Smooth muscle cell (in vitro differentiated cells): ENCODE measurements at regions not wholly inside any gene's neighbourhood (a gene's known extent, or its start where the extent isn't known, plus 50 kb on each side); places are given as distances from the start of the nearest gene placed in this dataset.

Source experiments
- DNase-seq: peaks from one replicate; lab custom pipeline; 2025; ENCODE audit not compliant: unreplicated experiment; lab: John Stamatoyannopoulos, UW
- H2AFZ ChIP-seq: fragments of 200-600 bp; sonication (generic); 2 replicates; pipeline ENCODE4 v1.6.0; 2016; ENCODE audit warnings: antibody characterized with exemption, low read depth, mild to moderate bottlenecking
- H3F3A ChIP-seq: fragments of 200-600 bp; sonication (generic); 2 replicates; pipeline ENCODE4 v1.6.0; 2017; ENCODE audit warnings: antibody characterized with exemption, low read depth
- H3K27ac ChIP-seq: fragments of 200-600 bp; sonication (generic); 2 replicates; pipeline ENCODE4 v1.5.1; 2016; ENCODE audit warnings: low read depth, mild to moderate bottlenecking
- H3K27me3 ChIP-seq: fragments of 200-600 bp; sonication (generic); 2 replicates; pipeline ENCODE4 v1.6.1; 2016; ENCODE audit warnings: low read depth, mild to moderate bottlenecking
- H3K36me3 ChIP-seq: fragments of 200-600 bp; sonication (generic); 2 replicates; pipeline ENCODE4 v1.5.1; 2016; ENCODE audit warnings: low read depth
- H3K4me1 ChIP-seq: fragments of 200-600 bp; sonication (generic); 2 replicates; pipeline ENCODE4 v1.5.1; 2016; ENCODE audit warnings: low read depth
- H3K4me2 ChIP-seq: fragments of 200-600 bp; sonication (generic); 2 replicates; pipeline ENCODE4 v1.6.0; 2016; ENCODE audit warnings: mild to moderate bottlenecking
- H3K4me3 ChIP-seq: fragments of 200-600 bp; sonication (generic); 2 replicates; pipeline ENCODE4 v1.5.1; 2016; ENCODE audit warnings: mild to moderate bottlenecking
- H3K79me2 ChIP-seq: fragments of 200-600 bp; sonication (generic); 2 replicates; pipeline ENCODE4 v1.6.0; 2016; ENCODE audit warnings: low read depth, mild to moderate bottlenecking
- H3K9ac ChIP-seq: fragments of 200-600 bp; sonication (generic); 2 replicates; pipeline ENCODE4 v1.6.0; 2016; ENCODE audit warnings: low read depth
- H3K9me3 ChIP-seq: fragments of 200-600 bp; sonication (generic); replicated peaks from 2 replicates; pipeline ENCODE4 v1.5.1; 2016; ENCODE audit warnings: low read depth
- H4K20me1 ChIP-seq: fragments of 200-600 bp; sonication (generic); 2 replicates; pipeline ENCODE4 v1.6.0; 2016; ENCODE audit warnings: low read depth
- CTCF ChIP-seq: fragments of 200-600 bp; sonication (generic); IDR thresholded peaks from 2 replicates; pipeline ENCODE4 v1.5.1; 2017; ENCODE audit warnings: borderline replicate concordance, mild to moderate bottlenecking, antibody characterized with exemption; ENCODE audit not compliant: insufficient read depth, poor library complexity, severe bottlenecking
- WGBS: methylation state at CpG from one replicate; pipeline ENCODE4 v1.1.7; 2016; ENCODE audit warnings: low lambda C conversion rate; 5-methylcytosine and 5-hydroxymethylcytosine counted together

GRCh38 chr18:60279391-60279790 is 93.2 kb downstream of the MC4R start:
- Histone ChIP-seq H3K36me3 (no peaks in the 10 kb centered on the region), H3K4me3 (no peak overlapping the region), H3K4me2 (no peak overlapping the region), H3K4me1 (no peaks in the 10 kb centered on the region), H3K27me3 (no peaks in the 10 kb centered on the region), H3K9ac (no peak overlapping the region), H3F3A (no peaks in the 10 kb centered on the region), H3K79me2 (no peaks in the 10 kb centered on the region), H2AFZ (no peak overlapping the region), H4K20me1 (no peaks in the 10 kb centered on the region), H3K9me3 (no peaks in the 10 kb centered on the region), H3K27ac (no peak overlapping the region)
- no peak for DNase-seq
- WGBS = 70% methylated on average over 1 of the region's 1 CpG
- no peak for TF ChIP-seq CTCF

DNA sequence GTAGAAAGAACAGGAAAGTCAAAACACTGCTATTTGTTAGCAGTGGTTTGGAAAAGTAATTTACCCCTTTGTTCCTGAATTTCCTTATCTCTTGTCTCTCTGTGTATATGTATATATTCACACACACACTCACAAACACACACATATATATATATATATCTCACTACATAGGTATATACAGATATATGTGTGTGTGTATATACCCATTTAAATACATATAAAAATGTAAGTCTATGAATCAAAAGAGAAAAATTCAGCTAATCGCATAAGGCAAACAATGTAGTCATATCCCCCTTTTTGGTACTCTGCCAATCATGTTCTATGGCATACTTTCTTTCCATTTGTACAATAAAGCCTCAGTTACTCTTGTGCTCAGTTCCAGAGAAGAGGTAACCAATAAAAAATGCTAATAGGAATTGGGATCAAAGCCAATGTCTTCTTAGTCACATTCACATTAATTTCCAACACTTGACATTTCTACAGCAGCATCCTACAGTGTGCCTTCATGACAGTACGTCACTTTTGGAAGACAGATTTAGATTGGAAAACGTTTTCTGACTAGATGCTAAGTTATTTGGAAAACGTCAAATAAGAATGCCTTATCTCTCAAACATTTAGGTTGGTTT is 94.6 kb downstream of the MC4R start:
- Histone ChIP-seq H3K9ac (no peak overlapping the region), H3K4me2 (no peak overlapping the region), H3K4me1 (no peaks in the 10 kb centered on the region), H3F3A (no peaks in the 10 kb centered on the region), H3K9me3 (no peaks in the 10 kb centered on the region), H2AFZ (no peak overlapping the region), H3K27ac (no peak overlapping the region), H3K4me3 (no peak overlapping the region), H3K36me3 (no peaks in the 10 kb centered on the region), H4K20me1 (no peaks in the 10 kb centered on the region), H3K79me2 (no peaks in the 10 kb centered on the region), H3K27me3 (no peaks in the 10 kb centered on the region)
- WGBS = 65% methylated on average over 4 of the region's 4 CpGs
- DNase-seq = no peak
- TF ChIP-seq CTCF = no peak

- WGBS = 90% methylated on average over 4 of the region's 4 CpGs
- DNase-seq = no peak
- Histone ChIP-seq H3K36me3 (no peaks in the 10 kb centered on the region), H3K79me2 (no peaks in the 10 kb centered on the region), H3K27me3 (no peaks in the 10 kb centered on the region), H3F3A (no peaks in the 10 kb centered on the region), H3K27ac (no peak overlapping the region), H3K9ac (no peak overlapping the region), H3K4me3 (no peak overlapping the region), H3K4me1 (no peaks in the 10 kb centered on the region), H2AFZ (no peak overlapping the region), H4K20me1 (no peaks in the 10 kb centered on the region), H3K9me3 (no peaks in the 10 kb centered on the region), H3K4me2 (no peak overlapping the region)
- no peak for TF ChIP-seq CTCF
Observed at GRCh38 chr18:60267391-60268058, 105.0 kb downstream of the MC4R start.

GRCh38 chr18:60266558-60266957 is 106.0 kb downstream of the MC4R start:
- no peaks in the 10 kb centered on the region for H3F3A ChIP-seq
- no peak overlapping the region for H2AFZ ChIP-seq
- WGBS = 69% methylated on average over 5 of the region's 5 CpGs
- no peaks in the 10 kb centered on the region for H3K4me1 ChIP-seq
- no peak for TF ChIP-seq CTCF
- no peak overlapping the region for H3K9ac ChIP-seq
- H3K79me2 ChIP-seq = no peaks in the 10 kb centered on the region
- H3K27me3 ChIP-seq = no peaks in the 10 kb centered on the region
- DNase-seq = no peak
- H4K20me1 ChIP-seq = no peaks in the 10 kb centered on the region
- no peak overlapping the region for H3K4me2 ChIP-seq
- H3K36me3 ChIP-seq = no peaks in the 10 kb centered on the region
- H3K9me3 ChIP-seq = no peaks in the 10 kb centered on the region
- no peak overlapping the region for H3K4me3 ChIP-seq
- no peak overlapping the region for H3K27ac ChIP-seq
